DMS53 (cell line): ENCODE measurements at regions not wholly inside any gene's neighbourhood (a gene's known extent, or its start where the extent isn't known, plus 50 kb on each side); places are given as distances from the start of the nearest gene placed in this dataset.

Experiments used
- DNase-seq: peaks from one replicate; lab custom pipeline; 2025; lab: John Stamatoyannopoulos, UW

DNA sequence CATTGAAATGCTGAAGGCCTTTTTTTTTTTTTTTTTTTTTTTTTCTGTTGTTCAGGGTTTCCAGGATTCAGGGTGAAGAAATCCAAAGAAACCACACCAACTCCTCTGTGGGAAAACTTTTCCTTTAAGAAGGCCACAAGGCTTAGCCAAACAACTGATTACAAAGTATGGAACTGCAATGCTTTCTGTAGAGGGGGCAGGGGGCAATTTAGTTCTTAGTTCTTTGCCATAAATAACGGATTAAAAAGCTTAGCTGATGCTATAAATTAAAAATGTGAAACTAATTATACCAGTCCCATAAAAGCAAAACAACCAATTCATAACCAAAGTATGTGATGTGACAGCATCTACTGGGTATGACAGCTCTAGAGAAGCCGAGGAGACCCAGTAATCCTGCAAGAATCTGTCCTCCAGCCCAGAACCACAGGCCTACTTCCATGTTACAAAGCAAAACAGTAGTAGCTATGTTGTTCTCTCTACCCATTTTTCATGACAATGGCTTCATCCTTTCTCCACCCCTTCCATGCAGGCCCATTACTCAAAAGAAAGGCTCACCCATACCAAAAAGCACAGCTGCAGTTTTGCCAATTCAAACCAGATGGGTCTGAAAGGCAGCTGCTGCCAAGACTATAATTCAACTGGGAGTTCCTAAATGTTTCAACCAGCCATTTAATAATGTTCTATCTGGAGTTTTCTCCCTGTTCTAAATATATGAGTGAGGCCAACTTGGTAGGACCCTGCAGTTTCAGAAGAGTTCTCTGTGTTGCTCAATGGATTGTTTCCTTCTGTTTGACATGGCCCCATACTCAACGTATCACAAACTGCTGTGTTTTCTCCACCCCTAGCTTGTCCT is 167.1 kb upstream of the ZFHX3 start:
- no peak for DNase-seq

DNA sequence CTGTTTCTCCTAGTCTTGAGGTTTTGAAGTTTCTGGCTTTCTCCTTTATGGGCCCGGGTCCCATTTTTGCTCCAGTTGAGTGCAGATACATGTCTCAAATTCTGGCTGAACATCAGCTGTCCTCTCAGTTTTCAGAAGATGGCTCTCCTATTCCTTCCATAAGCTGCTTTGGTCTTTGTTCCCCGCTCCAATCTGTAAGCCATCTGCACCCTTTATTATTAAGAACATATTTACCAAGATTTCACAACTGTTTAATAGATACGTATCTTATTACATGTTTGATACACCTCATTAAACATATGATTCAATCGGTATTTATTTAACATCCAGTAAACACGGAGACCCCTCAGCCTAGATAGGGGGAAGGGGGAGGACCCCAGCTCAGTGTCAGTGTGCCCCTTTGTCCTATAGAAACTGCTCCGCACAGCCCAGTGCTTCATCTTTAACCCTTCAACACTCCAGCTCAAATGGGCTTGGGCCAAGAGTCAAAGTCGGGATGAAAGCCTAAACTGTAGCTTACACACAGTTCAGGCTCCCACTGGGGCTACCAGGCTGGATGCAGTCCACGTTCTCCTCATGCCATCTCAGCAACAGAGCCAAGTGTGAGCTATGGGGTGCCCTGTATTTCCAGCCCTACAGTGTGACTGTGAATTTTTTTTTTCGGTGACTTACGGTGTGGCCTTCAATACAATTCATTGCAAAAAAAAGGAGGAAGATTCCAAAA is 166.0 kb upstream of the ZFHX3 start:
- DNase-seq, result peak; percentile 28

GRCh38 chr16:73212431-73212830 is 164.5 kb upstream of the ZFHX3 start:
- peak; percentile 2 for DNase-seq

DNA sequence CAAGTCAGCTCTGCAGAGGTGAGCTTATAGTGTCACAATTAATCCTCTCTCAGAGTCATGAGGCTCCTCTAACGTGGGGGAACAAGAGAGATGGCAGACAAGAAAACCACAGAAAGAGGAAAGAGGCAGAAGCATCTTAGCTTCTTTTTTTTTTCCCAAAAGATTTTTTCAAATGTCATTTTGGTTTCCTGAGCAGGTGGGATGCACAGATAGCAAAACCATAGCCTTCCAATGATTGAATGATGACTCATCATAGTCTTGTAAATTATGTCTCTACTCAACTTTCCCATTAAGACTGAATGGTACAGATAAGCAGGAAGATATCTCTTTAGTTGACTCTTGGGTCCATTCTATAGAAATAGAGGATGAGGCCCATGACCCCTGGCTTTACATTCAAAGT is 162.8 kb upstream of the ZFHX3 start:
- no peak for DNase-seq

DNA sequence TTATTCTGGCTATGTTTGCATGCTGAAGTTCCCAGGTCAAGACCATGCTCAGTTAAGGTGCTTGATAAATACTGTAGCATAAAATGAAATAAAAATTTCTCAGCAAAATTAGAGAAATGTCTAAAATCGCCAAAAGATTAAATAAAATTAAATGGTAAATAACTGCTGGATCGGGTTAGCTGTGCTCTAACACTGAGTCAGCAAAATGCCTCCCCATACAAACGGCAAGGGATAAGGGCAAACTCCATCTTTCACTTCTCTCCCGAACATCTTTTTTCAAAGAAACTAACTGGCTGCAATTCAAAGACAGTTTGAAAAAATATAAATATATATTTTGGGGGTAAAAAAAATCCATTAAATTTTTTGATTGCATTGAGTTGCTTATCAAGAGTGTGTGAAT is 162.2 kb upstream of the ZFHX3 start:
- no peak for DNase-seq

- no peak for DNase-seq
Observed at GRCh38 chr16:73209190-73209589, 161.3 kb upstream of the ZFHX3 start.

GRCh38 chr16:73206151-73206707 is 158.3 kb upstream of the ZFHX3 start:
- DNase-seq, result no peak

- no peak for DNase-seq
Observed at GRCh38 chr16:73205153-73205886, 157.4 kb upstream of the ZFHX3 start.

DNA sequence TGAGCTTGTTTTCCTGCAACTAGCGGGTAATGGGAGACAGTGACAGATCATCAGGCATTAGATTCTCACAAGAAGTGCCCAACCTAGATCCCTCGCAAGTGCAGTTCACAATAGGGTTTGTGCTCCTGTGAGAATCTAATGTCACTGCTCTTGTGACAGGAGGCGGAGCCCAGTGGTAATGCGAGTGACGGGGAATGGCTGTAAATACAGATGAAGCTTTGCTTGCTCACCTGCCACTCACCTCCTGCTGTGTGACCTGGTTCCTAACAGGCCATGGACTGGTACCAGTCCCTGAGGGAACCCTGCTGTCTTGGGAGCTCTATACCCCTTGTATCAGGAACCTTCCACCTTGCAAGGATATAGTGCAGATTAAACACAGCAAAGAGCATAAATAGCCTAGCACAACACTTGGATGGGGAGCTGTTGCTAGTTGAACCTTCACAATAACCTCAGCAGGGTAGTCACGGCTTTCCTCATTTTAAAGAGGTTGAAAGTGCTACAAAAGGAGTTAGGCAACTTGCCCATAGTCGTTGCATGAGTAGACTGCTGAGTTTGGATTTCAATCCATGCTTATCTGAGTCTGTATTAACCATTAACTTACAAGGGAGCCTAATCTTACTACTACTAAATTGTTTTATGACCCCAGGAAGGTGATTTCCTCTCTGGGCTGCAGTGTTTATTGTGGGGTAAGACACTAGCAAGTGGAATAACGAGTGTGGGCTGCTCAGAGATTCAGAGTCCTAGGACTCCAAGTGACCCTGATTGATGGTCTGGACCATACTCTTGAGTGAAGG is 156.6 kb upstream of the ZFHX3 start:
- peak; percentile 70 for DNase-seq

- no peak for DNase-seq
Observed at GRCh38 chr16:73202161-73202729, 154.3 kb upstream of the ZFHX3 start.

- peak; percentile 9 for DNase-seq
Observed at GRCh38 chr16:73199214-73199613, 151.3 kb upstream of the ZFHX3 start.

GRCh38 chr16:73198481-73198880 is 150.6 kb upstream of the ZFHX3 start:
- DNase-seq, result no peak

GRCh38 chr16:73197598-73197997 is 149.7 kb upstream of the ZFHX3 start:
- no peak for DNase-seq

GRCh38 chr16:73196670-73197069 is 148.7 kb upstream of the ZFHX3 start:
- DNase-seq, result peak; percentile 84

GRCh38 chr16:73193464-73193863 is 145.5 kb upstream of the ZFHX3 start:
- no peak for DNase-seq

DNA sequence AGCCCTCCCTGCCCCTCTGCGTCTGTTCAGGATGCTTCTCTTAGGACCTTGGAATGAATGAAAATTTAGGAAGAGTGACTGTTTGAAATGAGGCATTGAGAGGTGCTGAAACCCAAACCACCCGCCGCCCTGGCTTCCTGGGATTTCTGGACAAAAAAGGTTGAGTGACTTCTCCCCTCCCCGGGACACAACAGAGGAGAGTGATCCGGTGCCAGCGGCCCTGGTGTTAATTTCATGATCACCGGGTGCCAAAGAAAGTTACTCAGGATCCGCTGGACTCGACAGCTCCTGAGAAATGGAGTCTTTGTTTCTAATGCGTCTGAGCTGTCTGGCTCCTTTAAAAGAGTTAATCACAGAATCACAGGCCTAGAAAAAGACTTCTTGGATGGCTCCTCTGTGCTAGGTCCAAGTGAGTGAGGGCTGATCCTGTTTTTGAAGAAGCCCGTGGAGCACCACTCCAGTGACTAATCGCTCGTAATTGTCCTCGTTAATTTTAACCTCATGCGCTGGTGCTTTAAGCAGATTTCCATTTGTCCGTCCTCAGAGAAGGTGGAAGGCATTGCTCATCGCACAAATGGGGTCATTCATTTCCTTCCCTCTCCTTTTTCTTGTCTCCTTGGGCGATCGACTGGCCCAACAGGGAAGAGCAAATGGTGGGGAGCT is 144.4 kb upstream of the ZFHX3 start:
- no peak for DNase-seq

- no peak for DNase-seq
Observed at GRCh38 chr16:73191660-73192046, 143.7 kb upstream of the ZFHX3 start.

DNA sequence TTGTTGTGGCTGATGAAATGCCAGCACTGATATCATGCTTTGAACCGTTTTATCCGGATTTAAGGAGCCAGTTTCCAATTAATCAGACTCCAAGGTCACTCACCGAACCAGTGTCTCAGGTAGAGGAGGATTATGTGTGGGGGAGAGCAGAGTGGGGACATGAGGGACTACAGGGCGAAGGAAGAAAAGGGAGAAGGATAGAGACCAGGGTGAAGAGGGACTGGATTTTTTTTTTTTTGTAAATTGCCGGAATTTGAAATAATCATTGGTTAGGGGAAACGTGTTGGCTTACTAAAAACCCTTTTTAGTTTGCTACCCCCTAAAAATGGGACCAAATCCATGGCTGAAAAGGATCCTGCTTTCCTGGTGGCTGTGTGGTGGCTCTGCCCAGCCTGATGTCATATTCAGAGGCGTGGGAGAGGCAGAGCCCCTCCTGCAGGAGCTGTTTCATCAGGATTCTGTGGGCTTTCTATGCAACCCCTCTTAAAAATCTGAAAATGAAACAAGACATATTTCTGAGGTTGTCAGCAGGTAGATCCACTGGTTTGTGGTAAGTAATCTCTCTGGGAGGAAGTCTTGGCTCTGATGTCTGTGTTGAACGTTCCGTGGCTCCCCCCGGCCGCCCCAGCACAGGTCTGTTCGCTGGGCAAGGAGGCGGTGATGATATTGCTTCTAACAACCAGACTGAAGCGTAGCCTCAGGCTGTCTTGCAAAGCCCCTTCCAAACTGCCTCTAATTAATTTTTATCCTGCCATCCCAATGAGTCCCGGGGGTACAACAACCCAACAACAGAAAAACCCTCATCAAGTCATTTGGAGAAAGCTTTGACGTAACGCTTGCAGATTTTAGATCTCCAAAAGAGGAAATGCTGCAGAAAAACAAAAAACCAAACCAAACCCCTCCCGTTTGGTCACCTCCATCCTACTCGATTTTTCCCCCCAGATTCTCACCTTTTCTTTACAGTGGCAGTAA is 143.0 kb upstream of the ZFHX3 start:
- no peak for DNase-seq

DNA sequence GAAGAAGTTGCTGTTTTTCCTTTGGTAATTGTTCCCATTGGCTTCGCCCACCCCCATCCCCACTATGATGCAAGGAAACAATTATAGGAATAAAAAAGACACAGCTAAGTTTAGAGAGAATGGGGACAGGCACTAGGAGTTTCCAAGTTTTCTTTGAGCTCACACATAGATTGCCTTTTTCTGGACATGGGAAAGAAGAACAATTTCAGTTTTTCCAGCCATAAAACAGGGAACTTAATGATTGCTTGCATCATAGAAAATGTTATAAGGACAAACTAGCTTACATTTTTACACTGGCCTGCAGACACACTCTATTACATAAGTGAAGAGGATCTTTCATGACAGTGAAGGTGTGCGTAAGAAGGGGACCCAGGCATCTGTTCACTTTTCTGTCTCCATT is 142.3 kb upstream of the ZFHX3 start:
- DNase-seq, result no peak

DNA sequence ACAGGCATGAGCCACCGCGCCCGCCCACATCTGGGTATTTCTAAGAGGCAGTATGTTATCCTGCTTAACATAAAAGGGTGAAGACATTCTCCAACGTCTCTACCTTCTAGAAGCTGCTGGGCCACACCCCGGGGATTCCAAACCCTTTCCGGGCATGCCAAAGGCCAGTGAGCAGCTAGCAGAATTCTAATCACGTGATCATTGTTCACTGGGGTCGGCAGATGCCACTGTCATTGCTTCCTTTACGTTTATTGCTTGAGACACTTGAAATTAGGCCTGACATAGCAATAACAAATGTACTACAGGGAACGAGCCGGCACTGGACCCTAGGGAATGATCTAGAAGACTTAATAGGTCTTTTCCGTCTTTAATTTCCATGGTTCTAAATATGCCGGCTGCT is 141.2 kb upstream of the ZFHX3 start:
- no peak for DNase-seq
